DND-41 (cell line): ENCODE measurements at regions not wholly inside any gene's neighbourhood (a gene's known extent, or its start where the extent isn't known, plus 50 kb on each side); places are given as distances from the start of the nearest gene placed in this dataset.

ENCODE experiments used
- ATAC-seq: fragments of 200-7000 bp; cut with Tn5 transposase; 3 replicates; pipeline ENCODE4 v1.9.1; 2021; ENCODE audit warnings: low read depth; ENCODE audit not compliant: insufficient read depth
- DNase-seq: peaks from one replicate; pipeline ENCODE4 v3.0.0-alpha.2; 2020
- H2AFZ ChIP-seq: 2 replicates; pipeline ENCODE4 v1.6.0; 2012; ENCODE audit warnings: low read depth, low read length
- H3K27ac ChIP-seq: 2 replicates; pipeline ENCODE4 v1.5.1; 2012; ENCODE audit warnings: low read length, inconsistent platforms
- H3K27me3 ChIP-seq: fragments of 200-600 bp; sonication (generic); 2 replicates; pipeline ENCODE4 v1.6.0; 2012; ENCODE audit warnings: low read length, mild to moderate bottlenecking, inconsistent platforms; ENCODE audit not compliant: insufficient read depth, poor library complexity
- H3K36me3 ChIP-seq: 2 replicates; pipeline ENCODE4 v1.5.1; 2012; ENCODE audit warnings: low read length, inconsistent platforms; ENCODE audit not compliant: insufficient read depth
- H3K4me1 ChIP-seq: 2 replicates; pipeline ENCODE4 v1.5.1; 2012; ENCODE audit warnings: mild to moderate bottlenecking, low read length; ENCODE audit not compliant: insufficient read depth
- H3K4me2 ChIP-seq: 2 replicates; pipeline ENCODE4 v1.6.0; 2012; ENCODE audit warnings: mild to moderate bottlenecking, moderate library complexity, low read length, inconsistent platforms; ENCODE audit not compliant: insufficient read depth
- H3K4me3 ChIP-seq, 2 experiments: fragments of 200-600 bp in 1 of 2; shearing (Covaris generic) in 1 of 2; 2 replicates each; pipeline ENCODE4 v1.5.1; 2012 to 2016; ENCODE audit warnings: inconsistent platforms in 2 of 2, low read length in 2 of 2, mild to moderate bottlenecking in 2 of 2, low read depth in 1 of 2, moderate library complexity in 1 of 2
- H3K79me2 ChIP-seq: 2 replicates; pipeline ENCODE4 v1.6.0; 2012; ENCODE audit warnings: low read length, inconsistent platforms; ENCODE audit not compliant: insufficient read depth
- H3K9ac ChIP-seq: 2 replicates; pipeline ENCODE4 v1.6.0; 2012; ENCODE audit warnings: low read depth, mild to moderate bottlenecking, inconsistent platforms, low read length, moderate library complexity
- H3K9me3 ChIP-seq: 2 replicates; pipeline ENCODE4 v1.5.1; 2012; ENCODE audit warnings: low read length, moderate library complexity, mild to moderate bottlenecking, inconsistent platforms; ENCODE audit not compliant: insufficient read depth, severe bottlenecking
- H4K20me1 ChIP-seq: 2 replicates; pipeline ENCODE4 v1.6.0; 2012; ENCODE audit warnings: low read length; ENCODE audit not compliant: insufficient read depth
- CTCF ChIP-seq: IDR thresholded peaks from 2 replicates; pipeline ENCODE4 v1.5.1; 2012; ENCODE audit warnings: borderline replicate concordance, low read length, moderate library complexity, mild to moderate bottlenecking; ENCODE audit not compliant: poor library complexity, severe bottlenecking; ENCODE audit errors: extremely low read depth
- EZH2 ChIP-seq: IDR thresholded peaks from 3 replicates; pipeline ENCODE4 v1.6.1; 2012; ENCODE audit warnings: borderline replicate concordance, low read depth, mild to moderate bottlenecking, moderate library complexity, low read length, inconsistent platforms; ENCODE audit not compliant: severe bottlenecking

GRCh38 chr9:126219166-126219565 is 107.5 kb upstream of the MVB12B start:
- no peak for TF ChIP-seq EZH2
- TF ChIP-seq CTCF, result no peak
- ATAC-seq (no peak), DNase-seq (no peak)
- Histone ChIP-seq H3K27me3 (no peaks in the 10 kb centered on the region), H3K4me3 (no peak overlapping the region), H3K79me2 (no peaks in the 10 kb centered on the region), H3K36me3 (no peaks in the 10 kb centered on the region), H4K20me1 (no peaks in the 10 kb centered on the region), H3K4me1 (no peaks in the 10 kb centered on the region), H3K27ac (no peak overlapping the region), H3K4me2 (no peak overlapping the region), H3K9me3 (no peaks in the 10 kb centered on the region), H2AFZ (no peak overlapping the region), H3K9ac (no peak overlapping the region)

- Histone ChIP-seq H2AFZ (no peak overlapping the region), H3K4me3 (no peak overlapping the region), H3K4me2 (no peak overlapping the region), H3K9me3 (no peaks in the 10 kb centered on the region), H3K27me3 (no peaks in the 10 kb centered on the region), H3K79me2 (no peaks in the 10 kb centered on the region), H3K4me1 (no peaks in the 10 kb centered on the region), H3K36me3 (no peaks in the 10 kb centered on the region), H4K20me1 (no peaks in the 10 kb centered on the region), H3K27ac (no peak overlapping the region), H3K9ac (no peak overlapping the region)
- no peak for ATAC-seq
- no peak for DNase-seq
- TF ChIP-seq EZH2 (no peak), CTCF (no peak)
Measured at GRCh38 chr9:126219648-126220063, 107.0 kb upstream of the MVB12B start.

- H3K4me1 ChIP-seq, result no peaks in the 10 kb centered on the region
- no peak for DNase-seq
- no peaks in the 10 kb centered on the region for H4K20me1 ChIP-seq
- no peaks in the 10 kb centered on the region for H3K36me3 ChIP-seq
- H3K9ac ChIP-seq, result no peak overlapping the region
- H3K27ac ChIP-seq, result no peak overlapping the region
- no peak for TF ChIP-seq EZH2
- no peak for TF ChIP-seq CTCF
- no peak overlapping the region for H3K4me2 ChIP-seq
- H3K27me3 ChIP-seq, result no peaks in the 10 kb centered on the region
- no peak overlapping the region for H2AFZ ChIP-seq
- ATAC-seq, result no peak
- H3K9me3 ChIP-seq, result no peaks in the 10 kb centered on the region
- no peaks in the 10 kb centered on the region for H3K79me2 ChIP-seq
- no peak overlapping the region for H3K4me3 ChIP-seq
Measured at GRCh38 chr9:126221480-126221879, 105.1 kb upstream of the MVB12B start.

GRCh38 chr9:126222363-126222834 is 104.2 kb upstream of the MVB12B start:
- ATAC-seq (no peak), DNase-seq (no peak)
- Histone ChIP-seq H3K79me2 (no peaks in the 10 kb centered on the region), H3K9ac (no peak overlapping the region), H3K4me1 (no peaks in the 10 kb centered on the region), H3K27me3 (no peaks in the 10 kb centered on the region), H3K4me3 (no peak overlapping the region), H4K20me1 (no peaks in the 10 kb centered on the region), H3K36me3 (no peaks in the 10 kb centered on the region), H2AFZ (no peak overlapping the region), H3K9me3 (no peaks in the 10 kb centered on the region), H3K4me2 (no peak overlapping the region), H3K27ac (no peak overlapping the region)
- no peak for TF ChIP-seq CTCF
- TF ChIP-seq EZH2, result no peak
